ENCODE measurements at regions not wholly inside any gene's neighbourhood (a gene's known extent, or its start where the extent isn't known, plus 50 kb on each side); places are given as distances from the start of the nearest gene placed in this dataset.

DNA sequence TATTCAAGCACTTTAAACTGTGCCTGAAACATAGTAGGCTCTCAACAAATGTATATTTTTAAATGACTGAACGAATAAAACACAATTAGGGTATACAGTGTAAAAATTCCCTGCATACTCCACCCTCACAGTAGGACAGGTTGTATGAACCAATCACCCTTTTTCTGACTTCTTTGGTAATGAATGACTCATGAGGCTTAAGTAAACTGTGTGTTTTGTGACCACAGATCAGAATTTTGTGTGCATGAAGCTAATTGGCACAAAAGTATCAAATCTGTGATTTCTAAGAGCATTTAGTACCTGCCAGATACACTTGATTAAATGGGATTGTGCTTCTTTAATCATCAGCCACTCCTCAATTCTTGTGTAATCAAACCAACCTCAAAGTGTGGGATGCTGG, 109.9 kb upstream of the MAP4K3 start:
- Histone ChIP-seq H3K4me1 (ENCODE audit: insufficient read depth, low read length) (peaks cover 72% of the 10 kb centered on the region), H3K27me3 (ENCODE audit: control insufficient read depth in 1 of 2, insufficient read depth in 2 of 2, low read length in 2 of 2) (no peaks in the 10 kb centered on the region), H4K20me1 (ENCODE audit: insufficient read depth, low read length) (no peaks in the 10 kb centered on the region), H2AFZ (ENCODE audit: low read length) (no peak overlapping the region), H3K79me2 (ENCODE audit: insufficient read depth, low read length) (no peaks in the 10 kb centered on the region), H3K9ac (ENCODE audit: insufficient read depth, low read depth, low read length) (no peak overlapping the region; the same call in 1 of the 2 replicates), H3K36me3 (replicated peaks in 1 of 2; ENCODE audit: control insufficient read depth in 1 of 2, insufficient read depth in 2 of 2, low read length in 2 of 2) (no peaks in the 10 kb centered on the region; a peak in 1 of 5 replicates), H3K9me3 (ENCODE audit: low read length) (peaks cover 12% of the 10 kb centered on the region), H3K4me2 (ENCODE audit: low read depth, low read length) (no peak overlapping the region), H3K27ac (ENCODE audit: extremely low read length, insufficient read depth, low read length) (peak overlapping the region; percentile 25), H3K4me3 (replicated peaks in 1 of 3; ENCODE audit: insufficient read depth in 1 of 3, low read depth in 2 of 3, low read length in 3 of 3) (no peak overlapping the region)
- intact Hi-C loops (cut with micrococcal nuclease; ENCODE audit: unreplicated experiment) (no loop called here), in situ Hi-C loops (cut with HindIII; ENCODE audit: extremely low pct_ligation_motif_present, low pct_unique_long_range_greater_than_20kb) (no loop called here)
- ChIA-PET CTCF (ENCODE audit: low intra/inter-chr PET ratio, low total read pairs) (no interaction called here), POLR2A (interaction anchor here (1.0 to 1.6 kb wide), 3 partner anchors 29 to 110 kb away, joined by 3 to 8 read pairs (median 4); partner anchors contain the start of gene MAP4K3)
- ATAC-seq (no peak), FAIRE-seq (no peak), DNase-seq (ENCODE audit: low spot score) (peak; percentile 70)
- 73% methylated on average over 1 of the region's 1 CpG for WGBS (ENCODE audit: low lambda C conversion rate)
- BruUV-seq (replicated peaks) = no TSS peak
- TF ChIP-seq ZFX (CRISPR knock-in tag; IDR thresholded peaks at IDR 0.05; ENCODE audit: low read depth) = no peak
- TF ChIP-seq, protein P1, sequence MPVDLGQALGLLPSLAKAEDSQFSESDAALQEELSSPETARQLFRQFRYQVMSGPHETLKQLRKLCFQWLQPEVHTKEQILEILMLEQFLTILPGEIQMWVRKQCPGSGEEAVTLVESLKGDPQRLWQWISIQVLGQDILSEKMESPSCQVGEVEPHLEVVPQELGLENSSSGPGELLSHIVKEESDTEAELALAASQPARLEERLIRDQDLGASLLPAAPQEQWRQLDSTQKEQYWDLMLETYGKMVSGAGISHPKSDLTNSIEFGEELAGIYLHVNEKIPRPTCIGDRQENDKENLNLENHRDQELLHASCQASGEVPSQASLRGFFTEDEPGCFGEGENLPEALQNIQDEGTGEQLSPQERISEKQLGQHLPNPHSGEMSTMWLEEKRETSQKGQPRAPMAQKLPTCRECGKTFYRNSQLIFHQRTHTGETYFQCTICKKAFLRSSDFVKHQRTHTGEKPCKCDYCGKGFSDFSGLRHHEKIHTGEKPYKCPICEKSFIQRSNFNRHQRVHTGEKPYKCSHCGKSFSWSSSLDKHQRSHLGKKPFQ (CRISPR knock-in tag; IDR thresholded peaks at IDR 0.05; ENCODE audit: insufficient replicate concordance) = no peak
- TF ChIP-seq MED13 (CRISPR knock-in tag; IDR thresholded peaks at IDR 0.05) = no peak
- no peak for TF ChIP-seq ZFP41 (CRISPR knock-in tag; IDR thresholded peaks at IDR 0.05; ENCODE audit: borderline replicate concordance)
- no peak for TF ChIP-seq ZNF75D (CRISPR knock-in tag; IDR thresholded peaks at IDR 0.05; ENCODE audit: borderline replicate concordance)
- TF ChIP-seq, protein P2, sequence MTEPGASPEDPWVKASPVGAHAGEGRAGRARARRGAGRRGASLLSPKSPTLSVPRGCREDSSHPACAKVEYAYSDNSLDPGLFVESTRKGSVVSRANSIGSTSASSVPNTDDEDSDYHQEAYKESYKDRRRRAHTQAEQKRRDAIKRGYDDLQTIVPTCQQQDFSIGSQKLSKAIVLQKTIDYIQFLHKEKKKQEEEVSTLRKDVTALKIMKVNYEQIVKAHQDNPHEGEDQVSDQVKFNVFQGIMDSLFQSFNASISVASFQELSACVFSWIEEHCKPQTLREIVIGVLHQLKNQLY (CRISPR knock-in tag; IDR thresholded peaks at IDR 0.05) = no peak
- TF ChIP-seq NAIF1 (CRISPR knock-in tag; IDR thresholded peaks at IDR 0.05; ENCODE audit: borderline replicate concordance) = no peak
- peak; percentile 52 for TF ChIP-seq GATAD2A (CRISPR knock-in tag; IDR thresholded peaks at IDR 0.05)
- no peak for TF ChIP-seq ZKSCAN5 (CRISPR knock-in tag; IDR thresholded peaks at IDR 0.05)
- TF ChIP-seq KDM3A (CRISPR knock-in tag; IDR thresholded peaks at IDR 0.05; ENCODE audit: low read depth) = no peak
- TF ChIP-seq, protein P3, sequence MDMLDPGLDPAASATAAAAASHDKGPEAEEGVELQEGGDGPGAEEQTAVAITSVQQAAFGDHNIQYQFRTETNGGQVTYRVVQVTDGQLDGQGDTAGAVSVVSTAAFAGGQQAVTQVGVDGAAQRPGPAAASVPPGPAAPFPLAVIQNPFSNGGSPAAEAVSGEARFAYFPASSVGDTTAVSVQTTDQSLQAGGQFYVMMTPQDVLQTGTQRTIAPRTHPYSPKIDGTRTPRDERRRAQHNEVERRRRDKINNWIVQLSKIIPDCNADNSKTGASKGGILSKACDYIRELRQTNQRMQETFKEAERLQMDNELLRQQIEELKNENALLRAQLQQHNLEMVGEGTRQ (IDR thresholded peaks at IDR 0.05; ENCODE audit: low read depth, low read length) = no peak
- TF ChIP-seq, protein P3 (CRISPR knock-in tag; IDR thresholded peaks at IDR 0.05; ENCODE audit: borderline replicate concordance) = no peak
- no peak for TF ChIP-seq ETV5 (CRISPR knock-in tag; IDR thresholded peaks at IDR 0.05; ENCODE audit: borderline replicate concordance)
- no peak for TF ChIP-seq RXRA (CRISPR knock-in tag; IDR thresholded peaks at IDR 0.05)
- no peak for TF ChIP-seq PCBP1 (IDR thresholded peaks at IDR 0.05; ENCODE audit: borderline replicate concordance, low read depth, low read length)
- no peak for TF ChIP-seq ZNF879 (CRISPR knock-in tag; IDR thresholded peaks at IDR 0.05)
- 0 out of 2 replicates have a peak, but pooled peaks have one; percentile 27 for TF ChIP-seq CEBPB (IDR thresholded peaks at IDR 0.05; ENCODE audit: borderline replicate concordance, low read depth, low read length)
- TF ChIP-seq KAT2B (IDR thresholded peaks at IDR 0.05; ENCODE audit: borderline replicate concordance, low read depth, low read length) = no peak
- TF ChIP-seq, protein P4, sequence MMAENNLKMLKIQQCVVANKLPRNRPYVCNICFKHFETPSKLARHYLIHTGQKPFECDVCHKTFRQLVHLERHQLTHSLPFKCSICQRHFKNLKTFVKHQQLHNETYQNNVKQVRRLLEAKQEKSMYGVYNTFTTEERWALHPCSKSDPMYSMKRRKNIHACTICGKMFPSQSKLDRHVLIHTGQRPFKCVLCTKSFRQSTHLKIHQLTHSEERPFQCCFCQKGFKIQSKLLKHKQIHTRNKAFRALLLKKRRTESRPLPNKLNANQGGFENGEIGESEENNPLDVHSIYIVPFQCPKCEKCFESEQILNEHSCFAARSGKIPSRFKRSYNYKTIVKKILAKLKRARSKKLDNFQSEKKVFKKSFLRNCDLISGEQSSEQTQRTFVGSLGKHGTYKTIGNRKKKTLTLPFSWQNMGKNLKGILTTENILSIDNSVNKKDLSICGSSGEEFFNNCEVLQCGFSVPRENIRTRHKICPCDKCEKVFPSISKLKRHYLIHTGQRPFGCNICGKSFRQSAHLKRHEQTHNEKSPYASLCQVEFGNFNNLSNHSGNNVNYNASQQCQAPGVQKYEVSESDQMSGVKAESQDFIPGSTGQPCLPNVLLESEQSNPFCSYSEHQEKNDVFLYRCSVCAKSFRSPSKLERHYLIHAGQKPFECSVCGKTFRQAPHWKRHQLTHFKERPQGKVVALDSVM (CRISPR knock-in tag; IDR thresholded peaks at IDR 0.05) = no peak
- TF ChIP-seq ISX (CRISPR knock-in tag; conservative IDR thresholded peaks at IDR 0.05) = no peak
- no peak for TF ChIP-seq ZNF329 (CRISPR knock-in tag; IDR thresholded peaks at IDR 0.05; ENCODE audit: low read depth)
